Brain microvascular endothelial cell (primary cell): ENCODE measurements at regions not wholly inside any gene's neighbourhood (a gene's known extent, or its start where the extent isn't known, plus 50 kb on each side); places are given as distances from the start of the nearest gene placed in this dataset.

ENCODE experiments used
- DNase-seq: peaks from one replicate; pipeline ENCODE4 v3.0.0-alpha.2; 2020
- H3K27ac ChIP-seq: fragments of 250-450 bp; sonication (Bioruptor Pico); 2 replicates; pipeline ENCODE4 v1.5.1; 2020; ENCODE audit warnings: mild to moderate bottlenecking, moderate library complexity
- H3K27me3 ChIP-seq: fragments of 250-450 bp; sonication (Bioruptor Pico); replicated peaks from 2 replicates; pipeline ENCODE4 v1.5.1; 2020; ENCODE audit warnings: mild to moderate bottlenecking
- H3K36me3 ChIP-seq: fragments of 250-450 bp; sonication (Bioruptor Pico); replicated peaks from 2 replicates; pipeline ENCODE4 v1.5.1; 2020; ENCODE audit warnings: mild to moderate bottlenecking
- H3K4me3 ChIP-seq: 2 replicates; pipeline ENCODE4 v1.5.1; 2011; ENCODE audit warnings: low read depth, mild to moderate bottlenecking, control low read depth, low read length, moderate library complexity
- in situ Hi-C: cut with HindIII; loops from 2 replicates; pipeline ENCODE4 v1.10.0; 2017; ENCODE audit warnings: low sequenced_read_pairs, low pct_ligation_motif_present
- TF ChIP-seq, protein P1 (sequence below): IDR thresholded peaks from 2 replicates; pipeline ENCODE4 v1.5.1; 2011; ENCODE audit warnings: low read depth, mild to moderate bottlenecking, moderate library complexity, low read length, control low read depth, inconsistent platforms; ENCODE audit errors: missing control alignments

GRCh38 chr15:70213794-70214193, 116.1 kb upstream of the TLE3 start:
- Histone ChIP-seq H3K27me3 (no peaks in the 10 kb centered on the region), H3K36me3 (no peaks in the 10 kb centered on the region), H3K27ac (no peak overlapping the region), H3K4me3 (no peak overlapping the region)
- in situ Hi-C loops = no loop called here
- TF ChIP-seq, protein P1, sequence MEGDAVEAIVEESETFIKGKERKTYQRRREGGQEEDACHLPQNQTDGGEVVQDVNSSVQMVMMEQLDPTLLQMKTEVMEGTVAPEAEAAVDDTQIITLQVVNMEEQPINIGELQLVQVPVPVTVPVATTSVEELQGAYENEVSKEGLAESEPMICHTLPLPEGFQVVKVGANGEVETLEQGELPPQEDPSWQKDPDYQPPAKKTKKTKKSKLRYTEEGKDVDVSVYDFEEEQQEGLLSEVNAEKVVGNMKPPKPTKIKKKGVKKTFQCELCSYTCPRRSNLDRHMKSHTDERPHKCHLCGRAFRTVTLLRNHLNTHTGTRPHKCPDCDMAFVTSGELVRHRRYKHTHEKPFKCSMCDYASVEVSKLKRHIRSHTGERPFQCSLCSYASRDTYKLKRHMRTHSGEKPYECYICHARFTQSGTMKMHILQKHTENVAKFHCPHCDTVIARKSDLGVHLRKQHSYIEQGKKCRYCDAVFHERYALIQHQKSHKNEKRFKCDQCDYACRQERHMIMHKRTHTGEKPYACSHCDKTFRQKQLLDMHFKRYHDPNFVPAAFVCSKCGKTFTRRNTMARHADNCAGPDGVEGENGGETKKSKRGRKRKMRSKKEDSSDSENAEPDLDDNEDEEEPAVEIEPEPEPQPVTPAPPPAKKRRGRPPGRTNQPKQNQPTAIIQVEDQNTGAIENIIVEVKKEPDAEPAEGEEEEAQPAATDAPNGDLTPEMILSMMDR = no peak
- no peak for DNase-seq

- no peaks in the 10 kb centered on the region for H3K36me3 ChIP-seq
- in situ Hi-C loops = no loop called here
- no peak overlapping the region for H3K27ac ChIP-seq
- DNase-seq = no peak
- TF ChIP-seq, protein P1 = no peak
- peaks cover 2% of the 10 kb centered on the region for H3K27me3 ChIP-seq
- H3K4me3 ChIP-seq = no peak overlapping the region
Observed at GRCh38 chr15:70212963-70213315, 115.2 kb upstream of the TLE3 start.

- in situ Hi-C loops = no loop called here
- TF ChIP-seq, protein P1 = no peak
- no peak overlapping the region for H3K4me3 ChIP-seq
Observed at GRCh38 chr15:70212286-70212962, 114.7 kb upstream of the TLE3 start.

DNA sequence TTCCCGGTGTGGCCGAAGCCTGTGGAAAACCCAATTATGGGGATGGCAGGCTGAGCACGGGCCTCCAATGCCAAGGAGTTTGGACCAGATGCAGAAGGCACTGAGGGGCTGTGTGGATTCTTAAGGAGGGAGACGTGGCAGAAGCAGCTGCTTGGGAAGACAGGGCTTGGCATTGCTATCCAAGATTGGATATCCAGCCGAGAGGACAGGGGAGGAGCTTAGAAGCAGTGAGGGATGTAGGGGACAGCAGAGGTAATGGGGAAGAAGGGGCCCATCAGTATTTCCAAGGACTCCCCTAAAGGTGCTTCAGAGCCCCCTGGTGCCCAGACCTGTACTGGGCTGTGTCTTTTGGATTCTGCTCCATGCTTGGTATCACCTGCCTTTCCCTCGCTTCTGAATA, 112.8 kb upstream of the TLE3 start:
- no peak for DNase-seq
- H3K4me3 ChIP-seq = no peak overlapping the region
- H3K27me3 ChIP-seq = peaks cover 4% of the 10 kb centered on the region
- H3K36me3 ChIP-seq = no peaks in the 10 kb centered on the region
- TF ChIP-seq, protein P1 = peak; percentile 43
- no peak overlapping the region for H3K27ac ChIP-seq
- in situ Hi-C loops = no loop called here

More at GRCh38 chr15:70212286-70212962, 114.7 kb upstream of the TLE3 start:
- peaks cover 2% of the 10 kb centered on the region for H3K27me3 ChIP-seq
- DNase-seq = no peak
- H3K36me3 ChIP-seq = no peaks in the 10 kb centered on the region
- no peak overlapping the region for H3K27ac ChIP-seq

- TF ChIP-seq, protein P1 = no peak
Observed at GRCh38 chr15:70210076-70210475, 112.4 kb upstream of the TLE3 start.

DNA sequence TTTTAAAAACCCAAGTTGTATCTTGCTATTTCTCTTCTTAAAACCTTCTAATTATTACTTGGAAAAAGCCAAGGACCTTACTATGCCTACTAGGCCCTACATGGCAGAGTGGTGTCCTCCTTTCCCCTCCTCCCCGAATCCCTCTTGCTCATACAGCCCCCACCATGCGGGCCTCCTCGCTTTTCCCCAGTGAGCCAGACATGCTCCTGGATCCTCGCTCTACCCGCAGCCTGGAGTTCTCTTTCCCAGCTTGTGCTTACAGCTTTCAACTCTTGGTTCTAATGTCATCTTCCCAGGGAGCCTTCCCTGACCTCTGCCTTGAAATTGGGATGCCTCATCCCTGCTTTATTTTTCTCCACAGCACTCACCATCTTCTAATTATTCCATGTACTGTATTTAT, 111.8 kb upstream of the TLE3 start:
- DNase-seq = no peak
- no peak overlapping the region for H3K4me3 ChIP-seq
- no peaks in the 10 kb centered on the region for H3K36me3 ChIP-seq
- TF ChIP-seq, protein P1 = no peak
- no peak overlapping the region for H3K27ac ChIP-seq
- peaks cover 4% of the 10 kb centered on the region for H3K27me3 ChIP-seq
- in situ Hi-C loops = no loop called here

More at GRCh38 chr15:70210076-70210475, 112.4 kb upstream of the TLE3 start:
- Histone ChIP-seq H3K27ac (no peak overlapping the region), H3K4me3 (no peak overlapping the region), H3K27me3 (peaks cover 4% of the 10 kb centered on the region), H3K36me3 (no peaks in the 10 kb centered on the region)
- in situ Hi-C loops = no loop called here
- DNase-seq = no peak
